ENCODE measurements at regions not wholly inside any gene's neighbourhood (a gene's known extent, or its start where the extent isn't known, plus 50 kb on each side); places are given as distances from the start of the nearest gene placed in this dataset.

DNA sequence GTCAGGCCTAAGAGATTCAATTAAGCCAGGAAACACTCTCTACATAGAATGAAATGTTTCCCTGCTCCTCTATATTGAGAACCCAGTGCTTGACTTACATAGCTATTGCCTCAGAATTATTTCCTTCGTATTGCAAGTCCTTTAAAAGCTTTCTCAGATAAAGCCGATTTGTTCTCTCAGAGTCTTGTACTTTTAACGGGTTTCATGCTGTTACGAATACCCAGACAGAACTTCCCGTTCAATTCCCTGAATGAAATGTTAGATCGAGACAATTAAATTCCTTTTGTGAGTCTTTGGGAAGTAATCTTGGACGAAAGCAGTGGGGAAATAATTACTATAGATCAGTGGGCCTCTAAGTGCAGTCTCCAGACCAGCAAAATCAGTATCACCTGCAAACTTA is 102.8 kb upstream of the CHL1 start:
- no peak overlapping the region for H3K4me3 Mint-ChIP-seq

GRCh38 chr3:96259-96658 is 100.3 kb upstream of the CHL1 start:
- Mint-ChIP-seq H3K9me3 (peaks cover 0 to 4% (median 0%) of the 10 kb centered on the region in 7 donors), H3K27ac (no peak overlapping the region), H3K4me3 (no peak overlapping the region)

More for the DNA sequence above, 102.8 kb upstream of the CHL1 start:
- Mint-ChIP-seq H3K9me3 (peaks cover 0 to 4% (median 0%) of the 10 kb centered on the region in 7 donors), H3K27ac (no peak overlapping the region), H3K4me1 (no peaks in the 10 kb centered on the region), H3K27me3 (peaks cover 0 to 4% (median 0%) of the 10 kb centered on the region in 3 donors), H3K36me3 (no peaks in the 10 kb centered on the region)
- ATAC-seq (ENCODE audit: low read depth in 2 of 2) (no peak), DNase-seq (no peak)

DNA sequence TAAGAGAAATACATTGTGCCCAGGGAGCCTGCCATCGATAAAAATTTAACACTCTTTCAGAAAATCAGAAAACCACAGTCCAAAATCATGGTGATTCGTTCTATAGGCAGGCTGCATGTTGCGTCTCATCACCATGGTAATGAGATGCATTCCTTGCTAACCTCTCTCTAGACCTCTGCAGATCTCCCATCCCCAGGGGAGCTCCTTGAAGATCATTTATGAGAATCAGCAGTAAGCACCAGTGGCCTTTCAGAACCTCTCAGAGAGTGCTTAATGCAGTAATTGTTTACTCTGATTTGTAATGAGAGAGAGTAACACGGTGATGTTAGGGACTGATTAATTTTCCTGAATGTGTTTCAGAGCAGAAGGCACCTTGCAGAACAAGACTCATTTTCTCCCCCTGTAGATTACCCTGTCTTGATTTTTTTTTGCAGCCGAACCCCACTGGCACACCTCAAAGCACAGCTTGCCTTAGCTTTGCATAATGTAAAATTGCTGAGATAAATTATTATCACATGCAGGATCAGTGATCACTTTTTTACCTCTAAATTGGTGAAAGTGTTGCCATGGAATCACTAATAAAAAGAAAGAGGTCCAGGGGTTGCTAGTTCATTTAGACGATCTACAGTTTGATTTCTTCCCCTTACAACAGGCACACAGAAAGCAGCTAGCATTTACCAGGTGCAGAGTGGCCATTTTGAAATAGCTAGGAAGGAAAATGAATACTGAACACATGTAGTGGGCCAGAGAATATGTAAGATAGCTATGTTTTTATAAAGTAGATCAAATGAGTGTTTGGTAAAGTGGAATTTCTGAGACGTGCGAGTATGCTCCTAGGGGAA is 98.9 kb upstream of the CHL1 start:
- peaks cover 0 to 12% (median 0%) of the 10 kb centered on the region in 3 donors for H3K27me3 Mint-ChIP-seq
- no peaks in the 10 kb centered on the region for H3K36me3 Mint-ChIP-seq
- peaks cover 0 to 4% (median 0%) of the 10 kb centered on the region in 7 donors for H3K9me3 Mint-ChIP-seq
- ATAC-seq (ENCODE audit: low read depth in 2 of 2): no peak
- no peak overlapping the region for H3K4me3 Mint-ChIP-seq
- no peak overlapping the region for H3K27ac Mint-ChIP-seq
- H3K4me1 Mint-ChIP-seq: no peaks in the 10 kb centered on the region
- DNase-seq: no peak

More at GRCh38 chr3:96259-96658, 100.3 kb upstream of the CHL1 start:
- peaks cover 0 to 12% (median 0%) of the 10 kb centered on the region in 3 donors for H3K27me3 Mint-ChIP-seq
- H3K36me3 Mint-ChIP-seq: no peaks in the 10 kb centered on the region
- ATAC-seq (ENCODE audit: low read depth in 2 of 2): no peak
- no peak for DNase-seq
- no peaks in the 10 kb centered on the region for H3K4me1 Mint-ChIP-seq

DNA sequence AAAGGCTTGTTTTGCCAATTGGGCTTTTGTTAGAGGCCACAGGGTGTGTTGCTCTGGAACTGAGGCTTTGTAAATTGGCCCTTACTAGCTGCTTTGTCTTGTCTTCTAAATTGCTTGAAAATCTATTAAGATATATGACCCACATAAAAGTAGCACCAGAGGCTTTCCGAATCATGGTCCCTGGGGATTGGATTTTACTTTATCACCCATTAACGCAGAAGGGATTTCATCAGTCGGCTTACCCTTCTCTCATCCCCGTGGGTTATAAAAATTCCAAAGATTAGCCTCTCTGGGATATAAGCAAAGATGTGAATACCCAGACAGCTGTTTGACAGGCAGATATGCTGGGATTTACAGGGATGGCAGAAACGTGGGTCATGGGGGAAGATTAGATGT is 98.3 kb upstream of the CHL1 start:
- Mint-ChIP-seq H3K4me3 (no peak overlapping the region), H3K9me3 (peaks cover 0 to 4% (median 0%) of the 10 kb centered on the region in 7 donors), H3K4me1 (no peaks in the 10 kb centered on the region), H3K27me3 (peaks cover 0 to 12% (median 0%) of the 10 kb centered on the region in 3 donors), H3K36me3 (no peaks in the 10 kb centered on the region), H3K27ac (peak overlapping the region in 1 of 6 donors; percentile 41)
- DNase-seq (no peak), ATAC-seq (ENCODE audit: low read depth in 2 of 2) (no peak)

DNA sequence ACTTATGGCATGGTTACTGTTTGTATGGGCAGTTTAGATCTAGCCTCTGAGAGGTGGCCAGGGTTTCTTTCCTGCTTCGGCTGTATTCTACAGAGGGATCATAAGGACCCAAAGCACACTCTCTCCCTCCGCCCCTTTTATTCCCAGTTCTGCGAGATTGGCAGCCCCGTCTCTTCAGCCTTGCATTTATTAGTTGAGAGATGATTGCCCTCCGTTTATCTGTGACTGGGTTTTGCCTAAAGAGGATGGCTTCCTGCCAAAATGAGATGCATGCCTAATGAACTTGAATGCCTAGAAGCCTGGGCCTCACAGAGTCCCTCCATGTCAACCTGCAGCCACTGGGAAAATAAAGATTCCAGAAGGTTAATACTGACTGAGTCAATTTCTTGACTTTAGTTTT is 97.1 kb upstream of the CHL1 start:
- no peaks in the 10 kb centered on the region for H3K4me1 Mint-ChIP-seq
- peaks cover 0 to 12% (median 0%) of the 10 kb centered on the region in 3 donors for H3K27me3 Mint-ChIP-seq
- peaks cover 0 to 4% (median 0%) of the 10 kb centered on the region in 7 donors for H3K9me3 Mint-ChIP-seq
- DNase-seq (no peak), ATAC-seq (ENCODE audit: low read depth in 2 of 2) (no peak)
- H3K4me3 Mint-ChIP-seq: no peak overlapping the region
- H3K27ac Mint-ChIP-seq: no peak overlapping the region
- no peaks in the 10 kb centered on the region for H3K36me3 Mint-ChIP-seq

DNA sequence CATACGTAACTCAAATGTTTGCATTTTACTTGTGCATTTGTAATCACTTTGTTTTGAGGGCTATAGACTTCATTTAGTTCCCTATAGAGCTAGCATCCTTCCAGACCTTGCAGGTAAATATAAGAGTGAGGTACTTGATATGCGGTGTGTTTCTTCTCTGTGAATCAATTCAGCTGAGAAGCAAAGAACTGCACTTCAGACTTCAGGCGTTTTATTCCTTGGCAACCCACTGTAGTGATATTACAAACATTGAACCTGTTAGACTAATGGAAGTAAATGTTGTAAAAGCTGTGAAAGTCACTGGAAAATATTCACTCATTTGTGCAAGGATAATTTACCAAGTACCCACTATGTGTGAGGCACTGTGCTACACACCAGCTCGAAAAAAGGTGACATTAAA is 94.1 kb upstream of the CHL1 start:
- Mint-ChIP-seq H3K27ac (no peak overlapping the region), H3K4me3 (no peak overlapping the region), H3K27me3 (peaks cover 0 to 12% (median 0%) of the 10 kb centered on the region in 3 donors), H3K36me3 (no peaks in the 10 kb centered on the region), H3K4me1 (no peaks in the 10 kb centered on the region), H3K9me3 (no peaks in the 10 kb centered on the region)
- no peak for ATAC-seq (ENCODE audit: low read depth in 2 of 2)
- DNase-seq: no peak

DNA sequence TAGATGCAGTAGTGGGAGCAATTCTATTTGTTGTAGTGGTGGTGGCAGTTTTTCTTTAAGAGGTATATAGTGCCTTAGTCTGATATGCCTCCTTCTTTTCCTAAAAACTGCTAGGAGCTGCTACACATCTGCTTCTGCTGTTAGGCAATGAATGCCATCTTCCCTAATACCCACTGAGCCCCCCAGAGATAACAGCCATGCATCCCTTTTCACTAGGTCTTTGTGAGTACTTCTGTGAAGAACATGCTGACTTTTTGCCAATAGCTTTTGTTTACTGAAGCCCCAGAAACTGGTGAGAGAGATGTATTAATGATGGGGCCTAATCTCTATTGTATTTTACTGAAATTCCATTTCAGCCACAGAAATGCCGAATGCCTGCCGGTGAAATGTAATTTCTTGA is 92.6 kb upstream of the CHL1 start:
- Mint-ChIP-seq H3K9me3 (no peaks in the 10 kb centered on the region), H3K27me3 (peaks cover 0 to 7% (median 0%) of the 10 kb centered on the region in 3 donors), H3K36me3 (no peaks in the 10 kb centered on the region), H3K27ac (no peak overlapping the region), H3K4me1 (peaks cover 0 to 3% (median 0%) of the 10 kb centered on the region in 3 donors), H3K4me3 (no peak overlapping the region)
- DNase-seq: no peak
- no peak for ATAC-seq (ENCODE audit: low read depth in 2 of 2)

- Mint-ChIP-seq H3K4me1 (peaks cover 0 to 3% (median 0%) of the 10 kb centered on the region in 3 donors), H3K9me3 (no peaks in the 10 kb centered on the region), H3K27me3 (no peaks in the 10 kb centered on the region), H3K36me3 (no peaks in the 10 kb centered on the region), H3K27ac (no peak overlapping the region), H3K4me3 (no peak overlapping the region)
- ATAC-seq (ENCODE audit: low read depth in 2 of 2) (no peak), DNase-seq (no peak)
Observed at GRCh38 chr3:105585-105984, 91.0 kb upstream of the CHL1 start.

- DNase-seq: no peak
- H3K4me3 Mint-ChIP-seq: no peak overlapping the region
- no peaks in the 10 kb centered on the region for H3K36me3 Mint-ChIP-seq
- H3K27me3 Mint-ChIP-seq: no peaks in the 10 kb centered on the region
- no peaks in the 10 kb centered on the region for H3K9me3 Mint-ChIP-seq
- ATAC-seq (ENCODE audit: low read depth in 2 of 2): no peak
- H3K4me1 Mint-ChIP-seq: peaks cover 0 to 7% (median 0%) of the 10 kb centered on the region in 3 donors
- H3K27ac Mint-ChIP-seq: no peak overlapping the region
Observed at GRCh38 chr3:106619-107018, 89.9 kb upstream of the CHL1 start.

DNA sequence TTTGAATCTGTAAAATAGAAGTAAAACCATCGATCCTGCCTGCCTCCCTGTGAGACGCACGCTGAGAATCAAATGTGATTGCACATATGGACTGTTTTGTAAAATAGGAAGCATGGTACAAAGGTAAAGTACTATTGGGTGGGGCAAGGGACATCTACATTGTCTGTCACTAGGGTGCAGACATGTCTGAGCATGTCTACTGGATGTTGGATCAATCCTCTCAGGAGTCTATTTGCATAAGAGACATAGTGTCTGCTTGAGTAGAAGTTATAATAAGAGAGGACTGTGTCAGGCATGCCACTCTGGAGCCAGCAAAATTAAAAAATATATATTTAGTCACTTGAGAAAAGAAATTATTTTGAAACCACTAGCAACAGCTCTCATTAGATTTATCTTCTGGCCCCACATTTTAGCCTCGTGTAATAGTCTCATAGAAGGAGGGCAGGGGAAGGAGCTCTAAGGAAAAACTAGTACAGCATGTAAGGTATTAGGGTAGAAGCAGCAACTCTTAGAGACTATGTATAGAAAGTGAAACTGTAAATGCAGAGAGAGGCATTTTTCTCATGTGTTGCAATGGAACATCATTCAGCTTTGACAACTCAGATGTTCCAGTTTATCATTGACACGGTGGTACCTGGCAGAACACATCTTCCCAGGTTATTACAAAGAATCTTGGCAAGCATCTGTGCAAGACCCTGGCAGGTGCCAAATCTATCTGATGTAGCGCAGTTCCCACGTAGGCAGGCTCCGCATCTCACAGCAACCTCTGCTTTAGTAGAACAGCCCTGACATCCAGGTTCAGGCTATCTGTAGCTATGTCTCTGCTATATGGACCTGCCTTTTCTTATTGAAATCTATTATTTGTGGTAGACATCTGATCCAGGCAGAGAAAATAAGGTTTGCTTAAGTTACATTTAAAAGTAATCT is 85.2 kb upstream of the CHL1 start:
- no peak overlapping the region for H3K4me3 Mint-ChIP-seq
- peaks cover 0 to 3% (median 0%) of the 10 kb centered on the region in 3 donors for H3K27me3 Mint-ChIP-seq
- H3K4me1 Mint-ChIP-seq: peaks cover 0 to 13% (median 0%) of the 10 kb centered on the region in 3 donors
- no peak for ATAC-seq (ENCODE audit: low read depth in 2 of 2)
- H3K9me3 Mint-ChIP-seq: peaks cover 0 to 4% (median 2%) of the 10 kb centered on the region in 7 donors
- H3K36me3 Mint-ChIP-seq: no peaks in the 10 kb centered on the region
- no peak for DNase-seq
- H3K27ac Mint-ChIP-seq: peak overlapping the region in 2 of 6 donors; percentile 26 to 75

GRCh38 chr3:112773-113172 is 83.8 kb upstream of the CHL1 start:
- ATAC-seq (ENCODE audit: low read depth in 2 of 2) (no peak), DNase-seq (no peak)
- peaks cover 0 to 13% (median 0%) of the 10 kb centered on the region in 3 donors for H3K4me1 Mint-ChIP-seq
- no peak overlapping the region for H3K4me3 Mint-ChIP-seq
- no peaks in the 10 kb centered on the region for H3K36me3 Mint-ChIP-seq
- peaks cover 0 to 4% (median 2%) of the 10 kb centered on the region in 7 donors for H3K9me3 Mint-ChIP-seq
- H3K27ac Mint-ChIP-seq: peak overlapping the region in 1 of 6 donors; percentile 84
- peaks cover 0 to 3% (median 0%) of the 10 kb centered on the region in 3 donors for H3K27me3 Mint-ChIP-seq

DNA sequence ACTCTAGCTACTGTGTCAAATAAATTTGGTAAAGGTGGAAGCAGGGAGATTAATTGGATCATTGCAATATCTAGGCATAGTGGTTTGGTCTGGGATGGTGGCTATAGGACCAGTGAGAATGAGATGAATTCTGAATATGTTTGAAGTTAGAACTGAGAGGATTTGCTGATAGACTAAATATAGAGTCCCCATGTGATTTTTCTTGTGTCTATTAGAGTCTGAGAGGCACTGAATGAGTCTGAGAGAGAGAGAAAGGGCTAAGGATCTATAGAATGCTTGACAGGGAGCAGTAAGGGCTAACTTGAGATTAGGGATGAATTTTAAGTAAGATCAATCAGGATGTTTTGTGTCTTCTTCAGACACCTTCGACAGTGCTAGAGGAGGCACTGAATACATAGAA is 77.9 kb upstream of the CHL1 start:
- no peaks in the 10 kb centered on the region for H3K4me1 Mint-ChIP-seq
- DNase-seq (no peak), ATAC-seq (ENCODE audit: low read depth in 2 of 2) (no peak)
- no peak overlapping the region for H3K27ac Mint-ChIP-seq
- peaks cover 0 to 3% (median 0%) of the 10 kb centered on the region in 3 donors for H3K27me3 Mint-ChIP-seq
- H3K36me3 Mint-ChIP-seq: no peaks in the 10 kb centered on the region
- H3K9me3 Mint-ChIP-seq: peaks cover 0 to 1% (median 0%) of the 10 kb centered on the region in 7 donors
- no peak overlapping the region for H3K4me3 Mint-ChIP-seq

DNA sequence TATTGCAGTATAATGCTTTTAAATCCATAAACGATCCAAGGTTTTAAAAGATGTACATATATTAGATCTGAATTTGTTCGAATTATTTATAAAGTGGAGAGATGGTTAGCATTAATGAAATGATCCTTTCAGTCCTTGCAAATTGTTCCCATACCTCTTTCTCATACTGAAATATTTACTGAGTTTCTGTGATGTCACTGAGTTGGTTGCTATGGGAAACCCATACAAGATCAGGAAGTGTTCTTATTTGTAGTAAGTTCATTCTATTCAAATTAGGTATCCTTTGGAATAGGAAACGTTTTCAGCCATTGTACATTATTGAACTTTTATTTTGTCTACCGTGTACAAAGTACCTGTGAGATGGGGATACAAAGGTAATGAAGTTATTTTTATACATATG is 73.2 kb upstream of the CHL1 start:
- no peak for DNase-seq
- no peak overlapping the region for H3K27ac Mint-ChIP-seq
- H3K9me3 Mint-ChIP-seq: peaks cover 0 to 8% (median 0%) of the 10 kb centered on the region in 7 donors

More for the DNA sequence above, 73.2 kb upstream of the CHL1 start:
- peaks cover 0 to 14% (median 10%) of the 10 kb centered on the region in 3 donors for H3K4me1 Mint-ChIP-seq
- no peaks in the 10 kb centered on the region for H3K36me3 Mint-ChIP-seq
- H3K4me3 Mint-ChIP-seq: no peak overlapping the region
- no peak for ATAC-seq (ENCODE audit: low read depth in 2 of 2)
- H3K27me3 Mint-ChIP-seq: peaks cover 0 to 2% (median 2%) of the 10 kb centered on the region in 3 donors
